GM12892 (cell line): ENCODE measurements at regions not wholly inside any gene's neighbourhood (a gene's known extent, or its start where the extent isn't known, plus 50 kb on each side); places are given as distances from the start of the nearest gene placed in this dataset.

Experiments
- POLR2A ChIP-seq: IDR thresholded peaks from 2 replicates; pipeline ENCODE4 v1.6.1; 2011; ENCODE audit warnings: low read depth, low read length, control low read depth
- POLR2AphosphoS5 ChIP-seq: IDR thresholded peaks from 2 replicates; pipeline ENCODE4 v1.6.1; 2011; ENCODE audit warnings: low read depth, low read length, control low read depth

- TF ChIP-seq POLR2AphosphoS5 (no peak), POLR2A (no peak)
These were observed 114.3 kb upstream of the TNC start for GRCh38 chr9:115232181-115232774.
